SK-MEL-5 (cell line): ENCODE measurements at regions not wholly inside any gene's neighbourhood (a gene's known extent, or its start where the extent isn't known, plus 50 kb on each side); places are given as distances from the start of the nearest gene placed in this dataset.

ENCODE experiments used
- DNase-seq: peaks from one replicate; pipeline ENCODE4 v3.0.0-alpha.2; 2016; ENCODE audit warnings: low read depth, low spot score
- in situ Hi-C: cut with HindIII; loops from 2 replicates; pipeline ENCODE4 v1.10.0; 2016; ENCODE audit warnings: low sequenced_read_pairs, high pct_unique_total_duplicates, low pct_unique_long_range_greater_than_20kb

DNA sequence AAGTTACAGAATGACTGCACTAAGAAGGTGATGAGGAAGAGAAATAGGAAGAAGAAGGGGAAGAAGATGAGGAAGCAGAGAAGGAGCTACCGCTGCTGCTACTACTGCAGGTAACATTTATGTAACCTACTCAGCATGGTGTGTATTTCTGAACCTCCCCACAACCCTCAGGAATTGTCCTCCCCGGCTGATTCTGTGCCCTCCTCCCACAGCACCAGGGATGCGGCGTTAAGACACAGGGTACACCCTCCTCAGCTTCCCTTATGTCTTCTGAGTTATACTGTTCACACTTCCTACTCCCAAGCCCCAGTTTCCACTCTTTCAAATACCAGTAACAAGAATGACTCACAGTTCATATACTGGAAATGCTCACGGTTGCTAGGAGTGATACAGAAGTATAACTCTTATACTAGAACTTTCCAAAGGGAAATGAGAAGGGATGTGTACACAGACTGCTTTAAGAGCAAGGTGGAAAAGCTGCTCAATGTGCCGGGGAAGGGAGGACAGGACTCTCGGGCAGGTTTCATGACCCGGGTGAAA is 224.5 kb upstream of the PSMD7 start:
- DNase-seq, result no peak
- in situ Hi-C loops, result no loop called here

DNA sequence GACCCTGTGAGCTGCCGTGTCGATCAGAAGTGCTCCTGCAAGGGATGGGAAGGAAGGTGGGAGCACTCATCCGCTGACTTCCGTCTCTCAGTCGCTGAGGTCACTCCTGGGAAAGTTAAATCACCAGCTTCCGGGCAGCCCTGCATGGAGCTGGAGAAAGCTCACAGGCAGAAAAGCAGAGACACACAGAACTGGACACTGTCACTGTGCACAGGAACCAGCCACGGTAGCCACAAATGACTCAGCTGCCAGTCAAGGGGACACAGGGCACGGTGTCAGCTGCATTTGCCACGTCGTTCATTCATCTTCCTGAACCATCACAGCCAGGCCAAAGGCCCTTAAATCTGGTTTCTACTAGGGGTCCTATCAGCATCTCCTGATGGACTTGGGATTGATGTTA is 226.4 kb upstream of the PSMD7 start:
- in situ Hi-C loops, result no loop called here

GRCh38 chr16:74064120-74064735 is 232.4 kb upstream of the PSMD7 start:
- in situ Hi-C loops, result no loop called here

More for the DNA sequence above, 226.4 kb upstream of the PSMD7 start:
- no peak for DNase-seq

GRCh38 chr16:74053826-74054225 is 242.8 kb upstream of the PSMD7 start:
- in situ Hi-C loops, result no loop called here
- DNase-seq, result no peak

More at GRCh38 chr16:74064120-74064735, 232.4 kb upstream of the PSMD7 start:
- DNase-seq, result no peak

DNA sequence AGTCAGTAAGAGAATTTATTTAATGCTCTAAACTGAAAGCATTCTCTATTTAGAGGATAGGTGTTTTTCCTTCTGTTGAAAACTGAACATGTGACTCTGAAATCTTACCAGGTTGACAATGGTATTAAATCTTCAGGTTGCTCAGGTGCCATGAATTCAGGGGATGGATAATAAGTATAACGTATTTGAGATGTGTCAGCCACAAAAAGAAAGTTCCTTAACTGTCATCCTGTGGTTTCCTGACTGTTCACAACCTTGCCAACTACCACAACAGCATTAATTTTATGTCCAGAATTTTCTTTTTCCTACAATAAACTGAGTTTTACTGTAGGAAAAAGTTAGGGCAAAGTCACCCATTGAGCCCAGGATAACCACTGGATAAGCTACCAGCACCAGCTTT is 243.3 kb upstream of the PSMD7 start:
- DNase-seq, result no peak
- in situ Hi-C loops, result no loop called here

- in situ Hi-C loops, result no loop called here
- DNase-seq, result no peak
Measured at GRCh38 chr16:74052016-74052415, 244.6 kb upstream of the PSMD7 start.

DNA sequence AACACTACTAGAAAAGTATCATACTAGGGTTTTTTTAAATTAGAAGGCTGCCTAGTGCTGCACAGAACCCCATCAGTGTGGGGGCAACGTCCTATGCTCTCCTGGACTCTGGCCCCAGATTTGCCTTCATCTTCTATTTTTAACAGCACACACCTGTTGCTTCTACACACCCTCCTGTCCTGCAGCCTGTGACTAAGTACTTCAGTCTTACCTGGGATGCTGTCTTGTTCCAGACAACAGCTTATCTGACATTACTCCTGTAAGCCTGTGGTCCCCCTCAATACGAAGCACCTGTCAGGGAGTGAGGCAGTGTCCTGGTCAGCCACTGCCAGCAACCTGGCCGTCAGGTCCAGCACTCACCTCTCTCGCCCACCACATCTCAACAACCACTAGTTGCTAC is 247.6 kb upstream of the PSMD7 start:
- DNase-seq, result no peak
- in situ Hi-C loops, result no loop called here

GRCh38 chr16:74046524-74046923 is 250.1 kb upstream of the PSMD7 start:
- in situ Hi-C loops, result no loop called here
- no peak for DNase-seq

DNA sequence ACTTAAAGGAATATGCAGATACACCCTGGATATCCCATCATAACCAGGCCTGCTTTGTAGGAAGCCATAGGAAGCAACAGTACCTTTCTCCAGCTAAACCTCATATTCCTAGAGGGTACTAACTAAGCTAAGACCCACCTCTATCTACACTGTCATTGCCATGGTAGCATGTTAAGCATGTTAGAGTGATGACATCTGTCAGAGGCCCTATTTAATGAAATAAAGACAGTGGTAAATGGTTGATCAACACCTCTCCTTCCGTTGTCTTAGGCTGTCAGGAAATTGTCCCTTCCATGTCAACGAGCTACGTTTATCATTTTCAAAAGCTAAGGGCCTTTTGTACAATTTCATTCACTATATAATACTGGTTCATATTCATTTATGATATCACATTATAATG is 251.1 kb upstream of the PSMD7 start:
- in situ Hi-C loops, result no loop called here
- DNase-seq, result no peak

- in situ Hi-C loops, result no loop called here
- peak; percentile 43 for DNase-seq
Measured at GRCh38 chr16:74035816-74036215, 260.8 kb upstream of the PSMD7 start.

DNA sequence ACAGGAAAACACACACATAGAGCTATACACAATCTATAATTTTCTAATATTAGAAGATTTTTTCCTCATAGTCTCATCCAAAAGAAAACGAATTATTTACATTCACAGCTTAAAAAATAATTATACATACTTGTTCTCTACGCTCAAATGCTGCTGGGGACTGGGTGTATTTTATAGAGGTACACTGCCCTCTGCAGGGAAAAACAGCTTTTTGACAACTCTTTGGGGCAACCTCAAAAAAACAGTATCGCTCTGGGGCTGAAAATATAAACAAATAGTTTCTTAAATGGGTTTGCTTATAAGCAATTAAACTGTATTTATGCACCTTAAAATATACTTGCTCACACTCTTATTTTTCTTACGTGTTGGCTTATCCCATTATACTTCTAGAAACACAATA is 261.8 kb upstream of the PSMD7 start:
- in situ Hi-C loops, result no loop called here
- peak; percentile 44 for DNase-seq

DNA sequence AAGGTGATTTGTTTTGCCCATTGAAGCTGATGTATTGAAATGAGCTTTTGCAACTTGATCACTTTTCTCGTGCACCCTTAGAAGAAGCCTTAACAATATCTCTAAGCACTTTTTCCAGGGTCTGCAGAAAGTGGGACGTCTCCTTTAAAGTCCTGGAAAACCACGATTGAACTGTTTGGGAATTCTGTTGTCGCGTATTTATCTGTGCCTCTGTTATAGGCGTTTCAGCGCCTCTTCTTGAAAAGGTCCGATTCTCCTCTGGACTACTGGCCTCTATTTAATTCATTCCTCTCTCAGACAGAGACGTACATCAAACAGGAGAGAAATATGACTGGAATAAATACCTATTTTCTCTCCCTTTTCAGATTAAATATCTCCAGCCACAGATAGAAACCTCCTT is 262.4 kb upstream of the PSMD7 start:
- no peak for DNase-seq
- in situ Hi-C loops, result no loop called here

DNA sequence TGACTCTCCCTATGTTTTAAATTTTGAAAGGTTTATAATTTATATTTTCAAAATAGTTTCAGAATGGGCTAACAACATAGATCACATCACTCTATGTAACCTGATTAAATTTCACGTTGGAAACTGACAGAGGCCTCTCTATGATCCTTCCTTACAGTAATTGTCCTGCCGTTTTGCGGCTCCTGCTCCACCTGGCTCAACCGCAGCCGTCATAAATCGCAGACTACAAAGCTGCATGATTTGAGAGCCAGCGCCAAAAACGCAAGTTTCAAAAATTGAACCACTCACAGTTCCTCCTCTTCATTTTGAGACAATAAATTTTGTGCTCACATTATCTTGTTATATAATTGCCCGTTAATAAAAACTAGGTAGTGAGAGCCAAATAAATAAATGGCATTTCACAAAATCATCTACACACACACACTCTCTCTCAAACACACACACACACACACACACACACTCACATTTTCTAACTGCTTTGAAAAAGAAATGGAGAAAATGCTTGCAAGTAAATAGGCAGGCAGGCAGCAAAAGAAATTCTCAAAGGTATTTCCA is 263.1 kb upstream of the PSMD7 start:
- no peak for DNase-seq
- in situ Hi-C loops, result no loop called here

DNA sequence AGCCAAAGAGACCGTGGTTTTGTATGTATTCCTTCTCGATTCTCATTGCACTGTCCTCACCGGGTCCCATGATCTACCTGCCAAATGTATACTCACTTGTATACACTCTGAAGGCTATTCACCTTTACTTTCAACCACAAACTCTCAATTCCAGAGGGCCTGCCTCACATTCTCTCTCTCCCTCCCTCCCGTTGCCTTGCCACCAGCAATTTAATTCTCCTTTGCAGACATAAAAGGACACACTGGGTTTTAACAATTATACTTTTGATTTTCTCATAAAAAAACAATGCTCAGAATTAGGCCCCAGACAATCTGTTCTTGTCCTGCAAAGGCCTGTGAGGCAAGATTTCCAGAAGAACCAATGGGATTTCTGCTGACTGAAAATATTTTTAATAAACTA is 265.1 kb upstream of the PSMD7 start:
- in situ Hi-C loops, result no loop called here
- no peak for DNase-seq

DNA sequence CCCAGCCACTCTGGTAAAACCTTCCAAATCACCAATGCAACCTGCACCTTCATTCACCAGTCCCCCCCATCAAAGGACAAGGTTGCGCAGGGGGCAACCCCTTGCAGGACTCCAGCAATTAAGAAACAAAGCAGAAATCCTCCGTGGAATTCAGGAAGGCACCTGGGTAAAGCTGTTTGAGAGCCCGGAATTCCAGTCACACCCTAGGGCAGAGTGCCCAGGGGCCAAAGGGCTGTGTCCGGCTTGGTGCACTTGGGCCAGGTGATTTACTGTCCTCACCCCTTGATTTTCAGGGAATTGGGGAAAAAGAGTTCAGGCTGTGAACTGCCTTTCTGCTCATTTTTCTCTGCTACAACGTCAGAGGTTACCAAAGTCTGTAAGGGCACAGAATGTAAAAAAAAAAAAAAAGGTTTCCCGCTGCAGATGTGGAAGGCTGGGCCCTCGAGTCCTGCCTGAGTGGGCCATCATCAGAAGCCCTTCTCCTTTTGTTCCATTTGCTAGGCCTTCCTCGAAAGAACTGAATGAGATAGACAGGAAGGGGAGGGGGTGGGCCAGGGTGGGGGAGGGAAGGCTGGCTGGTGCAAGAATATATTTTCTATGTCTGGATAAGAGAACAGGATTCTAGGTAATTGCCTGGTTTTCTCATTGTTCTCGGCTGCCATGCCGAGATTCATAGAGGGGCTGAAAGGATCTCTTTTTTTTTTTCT is 266.5 kb upstream of the PSMD7 start:
- DNase-seq, result no peak
- in situ Hi-C loops, result no loop called here

DNA sequence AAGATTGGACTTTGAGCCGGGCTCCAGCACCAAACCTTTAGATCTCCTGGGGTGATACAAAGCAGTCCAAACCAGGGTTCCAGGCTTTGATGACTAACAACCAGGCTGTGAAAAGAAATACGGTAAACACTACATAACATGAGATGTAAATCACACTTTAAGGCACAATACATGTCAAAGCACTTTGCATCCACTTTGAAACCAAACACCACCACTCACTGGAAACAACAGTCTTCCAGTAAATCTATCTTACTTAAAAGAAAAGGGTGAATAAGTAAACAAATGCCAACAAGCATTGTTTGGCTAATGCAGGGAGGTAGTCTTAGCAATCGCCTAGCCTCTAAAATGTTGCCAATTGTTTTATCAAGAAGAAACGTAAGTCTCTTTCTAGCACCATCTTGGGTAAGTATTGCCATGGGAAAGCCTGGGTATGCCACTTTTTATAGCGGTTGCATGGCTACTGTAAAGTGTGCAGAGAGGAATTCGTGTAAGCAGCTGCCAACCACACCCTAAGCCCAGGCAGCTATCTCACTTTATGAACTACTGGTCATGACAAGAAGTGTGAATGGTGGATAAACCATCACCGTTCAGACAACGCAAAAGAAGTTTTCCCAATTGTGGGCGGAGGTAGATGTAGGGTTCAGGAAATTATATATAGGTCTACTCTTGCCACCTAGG is 267.4 kb upstream of the PSMD7 start:
- in situ Hi-C loops, result no loop called here
- no peak for DNase-seq

GRCh38 chr16:74026373-74027281 is 270.0 kb upstream of the PSMD7 start:
- DNase-seq, result no peak
- in situ Hi-C loops, result no loop called here

- no peak for DNase-seq
- in situ Hi-C loops, result no loop called here
Measured at GRCh38 chr16:74024953-74025352, 271.7 kb upstream of the PSMD7 start.
